Peyer's patch (tissue), 4 donors: ENCODE measurements at regions not wholly inside any gene's neighbourhood (a gene's known extent, or its start where the extent isn't known, plus 50 kb on each side); places are given as distances from the start of the nearest gene placed in this dataset.

Source experiments
- CTCF ChIP-seq, 6 experiments: fragments of 450-650 bp in 4 of 6; fragments of 200-600 bp in 2 of 6; sonication (generic) in 1 of 6; IDR thresholded peaks; one replicate each; pipeline ENCODE4 v1.5.1; 2017 to 2019; ENCODE audit warnings: antibody characterized with exemption in 6 of 6, mild to moderate bottlenecking in 3 of 6, moderate library complexity in 1 of 6
- POLR2A ChIP-seq, 2 donors: fragments of 450-650 bp; IDR thresholded peaks; one replicate each; pipeline ENCODE4 v1.5.1; 2017; ENCODE audit warnings: antibody characterized with exemption in 2 of 2, mild to moderate bottlenecking in 2 of 2, moderate library complexity in 2 of 2

GRCh38 chr7:12954380-12955033 is 267.1 kb downstream of the ARL4A start:
- TF ChIP-seq POLR2A (IDR thresholded peaks at IDR 0.05) (no peak), CTCF (IDR thresholded peaks at IDR 0.05) (no peak)
